Mesothelial cell of epicardium (in vitro differentiated cells): ENCODE measurements at regions not wholly inside any gene's neighbourhood (a gene's known extent, or its start where the extent isn't known, plus 50 kb on each side); places are given as distances from the start of the nearest gene placed in this dataset.

Source experiments
- DNase-seq, 2 experiments: peaks; one replicate each; pipeline ENCODE4 v3.0.0; 2021; ENCODE audit warnings: low spot score in 2 of 2; ENCODE audit not compliant: unreplicated experiment in 2 of 2
- H3K27ac Mint-ChIP-seq: 2 replicates; pipeline ENCODE4 v1.8.0; 2021; ENCODE audit warnings: mixed read lengths
- H3K27me3 Mint-ChIP-seq: 2 replicates; pipeline ENCODE4 v1.8.0; 2021; ENCODE audit warnings: low read depth, mixed read lengths
- H3K36me3 Mint-ChIP-seq: 2 replicates; pipeline ENCODE4 v1.8.0; 2021; ENCODE audit warnings: mixed read lengths
- H3K4me1 Mint-ChIP-seq: 2 replicates; pipeline ENCODE4 v1.8.0; 2021; ENCODE audit warnings: mixed read lengths
- H3K4me3 Mint-ChIP-seq: 2 replicates; pipeline ENCODE4 v1.8.0; 2021; ENCODE audit warnings: mild to moderate bottlenecking, moderate library complexity, mixed read lengths
- H3K9me3 Mint-ChIP-seq: 2 replicates; pipeline ENCODE4 v1.8.0; 2021; ENCODE audit warnings: mixed read lengths
- TF ChIP-seq, protein P1 (sequence below): fragments of 200-600 bp; sonication (generic); IDR thresholded peaks from one replicate; pipeline ENCODE4 v1.5.0; 2021; ENCODE audit warnings: antibody characterized with exemption; ENCODE audit not compliant: unreplicated experiment

DNA sequence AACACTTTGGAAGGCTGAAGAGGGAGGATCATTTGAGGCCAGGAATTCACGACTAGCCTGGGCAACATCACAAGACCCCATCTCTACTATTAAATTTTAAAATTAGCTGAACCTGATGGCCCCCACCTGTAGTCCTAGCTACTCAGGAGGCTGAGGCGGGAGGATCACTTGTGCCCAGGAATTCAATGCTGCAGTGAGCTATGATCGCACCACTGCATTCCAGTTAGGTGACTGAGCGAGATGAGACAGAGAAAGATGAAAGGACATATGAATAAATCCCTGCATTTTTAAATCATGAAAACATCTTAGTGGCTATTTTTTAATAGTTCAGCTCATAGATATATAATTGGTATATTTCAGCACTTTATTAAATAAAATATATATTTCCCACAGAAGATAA is 93.8 kb downstream of the GPR63 start:
- H3K4me1 Mint-ChIP-seq: peaks cover 6% of the 10 kb centered on the region
- no peaks in the 10 kb centered on the region for H3K36me3 Mint-ChIP-seq
- H3K27me3 Mint-ChIP-seq: no peaks in the 10 kb centered on the region
- no peak for DNase-seq
- TF ChIP-seq, protein P1, sequence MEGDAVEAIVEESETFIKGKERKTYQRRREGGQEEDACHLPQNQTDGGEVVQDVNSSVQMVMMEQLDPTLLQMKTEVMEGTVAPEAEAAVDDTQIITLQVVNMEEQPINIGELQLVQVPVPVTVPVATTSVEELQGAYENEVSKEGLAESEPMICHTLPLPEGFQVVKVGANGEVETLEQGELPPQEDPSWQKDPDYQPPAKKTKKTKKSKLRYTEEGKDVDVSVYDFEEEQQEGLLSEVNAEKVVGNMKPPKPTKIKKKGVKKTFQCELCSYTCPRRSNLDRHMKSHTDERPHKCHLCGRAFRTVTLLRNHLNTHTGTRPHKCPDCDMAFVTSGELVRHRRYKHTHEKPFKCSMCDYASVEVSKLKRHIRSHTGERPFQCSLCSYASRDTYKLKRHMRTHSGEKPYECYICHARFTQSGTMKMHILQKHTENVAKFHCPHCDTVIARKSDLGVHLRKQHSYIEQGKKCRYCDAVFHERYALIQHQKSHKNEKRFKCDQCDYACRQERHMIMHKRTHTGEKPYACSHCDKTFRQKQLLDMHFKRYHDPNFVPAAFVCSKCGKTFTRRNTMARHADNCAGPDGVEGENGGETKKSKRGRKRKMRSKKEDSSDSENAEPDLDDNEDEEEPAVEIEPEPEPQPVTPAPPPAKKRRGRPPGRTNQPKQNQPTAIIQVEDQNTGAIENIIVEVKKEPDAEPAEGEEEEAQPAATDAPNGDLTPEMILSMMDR: no peak
- H3K9me3 Mint-ChIP-seq: peaks cover 2% of the 10 kb centered on the region
- H3K4me3 Mint-ChIP-seq: no peak overlapping the region
- no peak overlapping the region for H3K27ac Mint-ChIP-seq

DNA sequence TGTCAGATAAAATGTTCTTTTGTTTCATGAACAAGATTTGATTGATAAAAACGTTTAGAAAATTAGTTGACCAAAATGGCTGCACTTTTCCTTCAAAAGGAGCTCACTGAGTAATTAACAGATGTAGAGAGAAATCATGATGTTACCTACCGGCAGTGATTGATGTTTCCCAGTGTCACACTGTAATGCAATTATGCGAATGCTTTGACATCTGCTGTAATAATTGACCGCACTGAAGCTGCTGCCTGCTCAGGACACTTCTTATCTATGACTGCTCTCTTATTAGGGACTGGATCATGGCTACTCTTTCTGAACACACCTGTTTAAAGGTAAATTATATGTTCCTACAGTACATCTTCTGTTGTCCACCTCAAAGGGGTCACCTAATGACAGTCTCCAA is 94.6 kb downstream of the GPR63 start:
- Mint-ChIP-seq H3K36me3 (no peaks in the 10 kb centered on the region), H3K4me3 (no peak overlapping the region), H3K27ac (no peak overlapping the region), H3K4me1 (peaks cover 13% of the 10 kb centered on the region), H3K9me3 (peaks cover 2% of the 10 kb centered on the region), H3K27me3 (no peaks in the 10 kb centered on the region)
- TF ChIP-seq, protein P1: no peak
- DNase-seq: no peak

DNA sequence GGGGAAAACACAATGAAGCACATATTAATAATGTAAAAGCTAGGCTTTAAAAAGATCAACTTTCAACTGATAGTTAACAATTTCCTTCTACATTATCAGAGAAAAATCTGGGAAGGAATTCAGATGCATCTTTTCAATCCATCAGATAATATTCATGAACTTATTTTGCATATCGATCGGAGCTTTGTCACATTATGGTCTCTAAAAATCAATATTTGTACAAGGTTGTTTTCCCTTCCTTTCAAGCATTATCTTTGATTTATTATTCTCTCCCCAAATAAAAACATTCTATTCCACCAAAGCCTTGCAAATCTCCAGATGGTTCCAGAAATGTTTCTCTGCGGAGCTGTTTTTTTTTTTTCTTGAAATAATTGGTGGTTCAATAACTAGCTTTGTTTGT is 101.9 kb downstream of the GPR63 start:
- DNase-seq: no peak
- TF ChIP-seq, protein P1: no peak
- no peaks in the 10 kb centered on the region for H3K27me3 Mint-ChIP-seq
- H3K4me1 Mint-ChIP-seq: peaks cover 12% of the 10 kb centered on the region
- no peak overlapping the region for H3K4me3 Mint-ChIP-seq
- H3K9me3 Mint-ChIP-seq: peaks cover 5% of the 10 kb centered on the region
- H3K36me3 Mint-ChIP-seq: no peaks in the 10 kb centered on the region
- H3K27ac Mint-ChIP-seq: no peak overlapping the region

DNA sequence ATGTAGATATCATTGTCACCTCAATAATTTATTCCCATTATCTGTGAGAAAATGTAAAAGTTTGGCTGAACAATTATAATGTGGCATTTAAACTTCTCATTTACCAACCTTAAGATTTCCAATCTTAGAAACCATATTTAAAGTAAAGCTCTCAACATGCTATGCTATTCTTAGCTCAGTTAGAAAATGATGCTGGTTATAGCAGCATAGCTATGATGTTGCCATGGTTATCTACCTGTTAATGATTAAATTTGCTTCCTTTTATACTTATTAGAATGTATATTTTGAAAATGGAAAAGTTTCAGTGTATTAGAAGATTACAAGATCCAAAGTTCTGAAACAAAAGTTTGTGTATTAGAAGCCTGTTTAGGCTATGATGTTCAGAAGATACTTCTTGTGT is 110.1 kb downstream of the GPR63 start:
- TF ChIP-seq, protein P1: no peak
- peaks cover 20% of the 10 kb centered on the region for H3K4me1 Mint-ChIP-seq
- H3K36me3 Mint-ChIP-seq: no peaks in the 10 kb centered on the region

DNA sequence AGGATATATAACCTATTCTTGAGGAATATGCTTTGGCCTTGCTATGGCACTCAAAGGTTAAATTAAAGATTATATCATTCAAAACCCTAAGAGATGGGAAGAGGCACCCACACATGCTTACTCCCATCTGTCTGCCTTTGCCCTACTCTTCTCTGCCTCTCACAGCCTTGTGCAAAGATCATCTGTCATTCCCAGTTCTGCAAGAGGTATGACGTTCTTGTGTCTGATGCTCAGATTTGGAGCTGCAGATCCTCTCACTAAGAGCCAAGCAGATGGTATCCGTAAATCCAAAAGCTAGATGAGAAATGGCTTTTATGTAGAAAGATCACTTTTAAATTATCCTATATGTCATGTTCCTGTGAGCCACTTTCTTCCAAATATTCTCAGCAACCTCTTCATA is 112.0 kb downstream of the GPR63 start:
- Mint-ChIP-seq H3K9me3 (peaks cover 3% of the 10 kb centered on the region), H3K4me1 (peaks cover 20% of the 10 kb centered on the region), H3K27me3 (no peaks in the 10 kb centered on the region), H3K36me3 (no peaks in the 10 kb centered on the region), H3K27ac (no peak overlapping the region), H3K4me3 (no peak overlapping the region)
- TF ChIP-seq, protein P1: no peak
- DNase-seq: no peak

More for the DNA sequence above, 110.1 kb downstream of the GPR63 start:
- Mint-ChIP-seq H3K27ac (no peak overlapping the region), H3K9me3 (peaks cover 9% of the 10 kb centered on the region), H3K4me3 (no peak overlapping the region), H3K27me3 (no peaks in the 10 kb centered on the region)
- DNase-seq: no peak

DNA sequence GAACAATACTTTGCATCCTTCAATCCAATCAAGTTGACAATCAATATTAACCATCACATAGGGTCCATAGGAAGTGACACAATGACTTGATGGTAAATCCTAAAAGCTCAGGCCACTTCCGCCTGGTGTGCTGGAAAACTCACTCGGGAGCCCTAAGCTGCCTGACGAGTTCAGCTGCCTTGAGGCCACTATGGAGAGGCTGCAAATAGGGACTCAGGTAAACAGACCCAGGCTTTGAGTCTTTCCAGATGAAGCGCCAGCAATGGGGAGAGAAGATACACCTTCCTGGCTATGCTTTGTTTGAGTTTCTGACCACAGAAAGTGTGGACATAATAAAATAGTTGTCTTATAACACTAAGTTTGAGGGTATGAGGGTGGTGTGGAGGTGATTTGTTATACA is 112.6 kb downstream of the GPR63 start:
- no peaks in the 10 kb centered on the region for H3K9me3 Mint-ChIP-seq
- no peaks in the 10 kb centered on the region for H3K27me3 Mint-ChIP-seq

More for the DNA sequence above, 112.6 kb downstream of the GPR63 start:
- Mint-ChIP-seq H3K4me1 (peaks cover 20% of the 10 kb centered on the region), H3K27ac (peak overlapping the region; percentile 35), H3K36me3 (no peaks in the 10 kb centered on the region), H3K4me3 (no peak overlapping the region)
- DNase-seq: no peak
- TF ChIP-seq, protein P1: no peak
